Stimulated activated CD4-positive, alpha-beta T cell treated with anti-CD3 and anti-CD28 coated beads, TNF-alpha, amount 100 ng/mL, for 24 hours (primary cell): ENCODE measurements at regions not wholly inside any gene's neighbourhood (a gene's known extent, or its start where the extent isn't known, plus 50 kb on each side); places are given as distances from the start of the nearest gene placed in this dataset.
"Not testable (repeated sequence)": the region's sequence is repeated elsewhere in the genome, so short reads cannot be mapped to it uniquely, and the experiment has no call there.

ENCODE experiments used
- DNase-seq, 3 experiments: peaks; one replicate each; pipeline ENCODE4 v3.0.0-alpha.2; 2020; ENCODE audit warnings: low read depth in 3 of 3

- no peak for DNase-seq
These were observed 233.0 kb upstream of the PRKD1 start for GRCh38 chr14:30160608-30161007.

- DNase-seq = no peak
These were observed 234.4 kb upstream of the PRKD1 start for GRCh38 chr14:30162066-30162465.

- DNase-seq = no peak
These were observed 237.6 kb upstream of the PRKD1 start for GRCh38 chr14:30165255-30165654.

- DNase-seq = no peak
These were observed 250.1 kb upstream of the PRKD1 start for GRCh38 chr14:30177781-30178180.

- no peak for DNase-seq
These were observed 251.9 kb upstream of the PRKD1 start for GRCh38 chr14:30179381-30180130.

GRCh38 chr14:30180219-30180618, 252.6 kb upstream of the PRKD1 start:
- DNase-seq = no peak

- no peak for DNase-seq
These were observed 258.2 kb upstream of the PRKD1 start for GRCh38 chr14:30185832-30186231.

- no peak for DNase-seq
These were observed 264.1 kb upstream of the PRKD1 start for GRCh38 chr14:30191639-30192279.

GRCh38 chr14:30193101-30193500, 265.5 kb upstream of the PRKD1 start:
- no peak for DNase-seq

GRCh38 chr14:30193845-30194501, 266.3 kb upstream of the PRKD1 start:
- DNase-seq = no peak

GRCh38 chr14:30194741-30195148, 267.1 kb upstream of the PRKD1 start:
- no peak for DNase-seq

GRCh38 chr14:30195941-30196340, 268.3 kb upstream of the PRKD1 start:
- no peak for DNase-seq

GRCh38 chr14:30196861-30197260, 269.2 kb upstream of the PRKD1 start:
- DNase-seq = no peak

- not testable (repeated sequence) for DNase-seq
These were observed 271.1 kb upstream of the PRKD1 start for GRCh38 chr14:30198720-30199119.

- DNase-seq = no peak
These were observed 276.9 kb upstream of the PRKD1 start for GRCh38 chr14:30204431-30204980.

GRCh38 chr14:30209136-30209535, 281.5 kb upstream of the PRKD1 start:
- no peak for DNase-seq

GRCh38 chr14:30210630-30211029, 283.0 kb upstream of the PRKD1 start:
- no peak for DNase-seq

GRCh38 chr14:30211326-30211725, 283.7 kb upstream of the PRKD1 start:
- DNase-seq = no peak

- DNase-seq = no peak
These were observed 286.4 kb upstream of the PRKD1 start for GRCh38 chr14:30214014-30214413.

- DNase-seq = no peak
These were observed 286.9 kb upstream of the PRKD1 start for GRCh38 chr14:30214461-30215090.

GRCh38 chr14:30218907-30219306, 291.3 kb upstream of the PRKD1 start:
- DNase-seq = no peak

GRCh38 chr14:30221546-30221945, 293.9 kb upstream of the PRKD1 start:
- DNase-seq = no peak
